Heart left ventricle (tissue), 13 donors: ENCODE measurements at regions not wholly inside any gene's neighbourhood (a gene's known extent, or its start where the extent isn't known, plus 50 kb on each side); places are given as distances from the start of the nearest gene placed in this dataset.

Experiments
- CTCF ChIP-seq, 12 donors: fragments of 200-600 bp; sonication (generic) in 4 of 12; IDR thresholded peaks; one replicate each; pipeline versions ENCODE4 v1.5.0 to v1.8.0; 2018 to 2022; ENCODE audit warnings: antibody characterized with exemption in 12 of 12, mild to moderate bottlenecking in 5 of 12
- POLR2A ChIP-seq, 2 donors: fragments of 450-650 bp; IDR thresholded peaks; one replicate each; pipeline ENCODE4 v1.6.1; 2017; ENCODE audit warnings: antibody characterized with exemption in 2 of 2, mild to moderate bottlenecking in 2 of 2, moderate library complexity in 2 of 2
- donor health status: ischemic (EF 13 %, LVEDD 7.1; RV severe dilation, severe dysfunction).
- donor health status: DM: no; HTN: yes; CAD: no.
- donor health status: DM: no; HTN: no; CAD: no.
- donor health status: ischemic (EF 25% LVEDD 6.9; RV normal size, moderate dysfunction).
- donor health status: ischemic (EF 25% LVEDD 5.7; RV mildly dilated, moderate dysfunction).
- donor health status: ischemic (EF 35%, LVEDD 5.7; RV mildly dilated, moderate dysfunction).
- donor health status: nonischemic (EF 11% LVEDD 7.7; RV severe dilation, severe dysfunction).
- donor health status: DM: yes; HTN: yes; CAD: no.
- donor health status: PGD.
- donor health status: ischemic (EF 29% LVEDD 5.4; RV normal size, mild dysfunction).
- donor health status: nonischemic (EF 23%, LVEDD 6.1; RV moderate dilation, normal function).

DNA sequence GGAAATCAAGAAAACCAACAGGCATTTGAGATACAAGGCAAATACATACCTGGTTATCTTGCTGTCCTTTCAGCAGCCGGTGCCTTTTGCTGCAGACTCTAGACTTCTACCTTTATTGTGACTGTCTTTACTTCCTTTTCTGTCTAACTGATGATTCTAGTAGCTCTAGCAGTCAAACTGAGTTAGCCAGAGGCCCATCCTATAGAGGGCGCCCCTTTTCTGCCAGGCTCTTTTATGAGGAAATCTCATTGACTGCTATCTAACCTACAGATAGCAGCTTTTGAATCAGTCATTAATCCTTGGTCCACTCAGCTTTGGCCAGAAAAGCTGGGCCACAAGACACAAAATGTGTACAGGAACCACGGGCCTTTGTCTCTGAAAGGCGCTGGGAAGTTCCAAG is 87.5 kb upstream of the WSB1 start:
- no peak for TF ChIP-seq CTCF (IDR thresholded peaks at IDR 0.05)
- TF ChIP-seq POLR2A (IDR thresholded peaks at IDR 0.05) = no peak
